GM12801 (cell line): ENCODE measurements at regions not wholly inside any gene's neighbourhood (a gene's known extent, or its start where the extent isn't known, plus 50 kb on each side); places are given as distances from the start of the nearest gene placed in this dataset.

Source experiments
- TF ChIP-seq, protein P1 (sequence below): IDR thresholded peaks from one replicate; pipeline ENCODE4 v1.5.1; 2011; ENCODE audit warnings: control low read depth; ENCODE audit not compliant: insufficient read length; ENCODE audit errors: extremely low read depth

- TF ChIP-seq, protein P1, sequence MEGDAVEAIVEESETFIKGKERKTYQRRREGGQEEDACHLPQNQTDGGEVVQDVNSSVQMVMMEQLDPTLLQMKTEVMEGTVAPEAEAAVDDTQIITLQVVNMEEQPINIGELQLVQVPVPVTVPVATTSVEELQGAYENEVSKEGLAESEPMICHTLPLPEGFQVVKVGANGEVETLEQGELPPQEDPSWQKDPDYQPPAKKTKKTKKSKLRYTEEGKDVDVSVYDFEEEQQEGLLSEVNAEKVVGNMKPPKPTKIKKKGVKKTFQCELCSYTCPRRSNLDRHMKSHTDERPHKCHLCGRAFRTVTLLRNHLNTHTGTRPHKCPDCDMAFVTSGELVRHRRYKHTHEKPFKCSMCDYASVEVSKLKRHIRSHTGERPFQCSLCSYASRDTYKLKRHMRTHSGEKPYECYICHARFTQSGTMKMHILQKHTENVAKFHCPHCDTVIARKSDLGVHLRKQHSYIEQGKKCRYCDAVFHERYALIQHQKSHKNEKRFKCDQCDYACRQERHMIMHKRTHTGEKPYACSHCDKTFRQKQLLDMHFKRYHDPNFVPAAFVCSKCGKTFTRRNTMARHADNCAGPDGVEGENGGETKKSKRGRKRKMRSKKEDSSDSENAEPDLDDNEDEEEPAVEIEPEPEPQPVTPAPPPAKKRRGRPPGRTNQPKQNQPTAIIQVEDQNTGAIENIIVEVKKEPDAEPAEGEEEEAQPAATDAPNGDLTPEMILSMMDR = no peak
Observed at GRCh38 chr1:208576425-208576824, 332.2 kb upstream of the PLXNA2 start.

- TF ChIP-seq, protein P1 = no peak
Observed at GRCh38 chr1:208577381-208577905, 333.3 kb upstream of the PLXNA2 start.

GRCh38 chr1:208581209-208581608 is 337.0 kb upstream of the PLXNA2 start:
- TF ChIP-seq, protein P1 = no peak

DNA sequence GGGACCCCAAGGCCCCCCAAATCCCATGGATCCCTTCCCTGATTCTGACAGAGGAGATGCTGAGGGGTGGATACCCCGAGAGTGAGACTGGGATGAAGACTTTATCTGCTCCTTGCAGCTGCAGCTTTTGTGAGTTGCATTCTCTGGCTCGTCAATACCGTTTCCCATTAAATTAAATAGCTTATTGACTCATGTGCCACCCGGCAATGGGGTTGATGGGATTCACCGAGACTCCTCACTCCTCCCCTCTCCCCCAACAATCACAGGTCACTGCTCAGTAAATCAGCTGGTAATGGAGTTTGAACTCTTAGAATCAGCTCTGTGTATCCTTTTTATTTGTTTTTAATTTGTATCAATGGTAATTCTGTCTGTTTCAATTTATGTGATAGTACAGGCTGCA is 337.5 kb upstream of the PLXNA2 start:
- TF ChIP-seq, protein P1 = no peak

DNA sequence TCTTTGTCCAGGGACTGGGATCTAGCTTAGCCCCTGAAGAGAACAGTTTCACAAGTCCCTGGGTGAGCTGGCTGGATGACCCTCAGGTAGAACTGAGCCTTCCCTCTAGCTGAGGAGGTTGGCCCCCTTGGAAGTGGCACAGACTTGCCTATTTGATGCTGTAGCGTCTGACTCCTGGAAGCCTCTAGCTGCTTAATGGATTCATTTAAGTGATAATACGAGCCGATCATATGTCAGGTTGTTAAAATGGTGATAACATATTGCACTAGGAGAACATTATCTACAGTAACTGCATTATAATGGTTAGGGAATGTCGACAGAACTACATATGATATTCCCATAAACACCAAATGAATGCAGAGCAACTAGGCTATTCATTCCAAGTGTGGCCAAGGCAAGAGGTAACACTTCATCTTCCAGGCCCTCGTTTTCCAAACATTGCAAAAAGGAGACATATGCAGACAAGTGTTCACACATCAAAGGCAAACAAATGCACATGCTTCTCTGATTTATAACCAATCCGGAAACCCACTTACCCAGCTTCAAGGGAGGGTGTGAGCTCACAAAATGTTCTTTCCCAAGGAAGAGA is 340.1 kb upstream of the PLXNA2 start:
- TF ChIP-seq, protein P1 = no peak

DNA sequence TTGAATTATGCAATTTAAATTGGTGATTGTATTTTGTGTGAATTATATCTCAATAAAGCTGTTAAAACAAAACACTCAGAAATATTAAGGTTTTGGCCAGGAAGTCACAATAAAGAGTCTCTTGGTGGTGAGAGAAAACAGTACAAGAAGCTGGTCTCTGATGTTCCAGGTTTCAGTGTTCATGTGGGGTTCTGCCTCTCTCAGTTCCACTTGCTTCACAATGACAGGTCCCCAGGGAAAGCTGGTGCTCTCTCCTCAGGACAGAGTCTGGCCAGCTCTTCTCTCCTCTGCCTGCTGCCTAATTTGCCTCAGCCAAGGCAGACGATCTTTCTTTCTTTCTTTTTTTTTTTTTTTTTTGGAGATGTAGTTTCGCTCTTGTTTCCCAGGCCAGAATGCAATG is 342.9 kb upstream of the PLXNA2 start:
- TF ChIP-seq, protein P1 = no peak

GRCh38 chr1:208593306-208594006 is 349.3 kb upstream of the PLXNA2 start:
- TF ChIP-seq, protein P1 = no peak
